SK-N-SH (cell line): ENCODE measurements at regions not wholly inside any gene's neighbourhood (a gene's known extent, or its start where the extent isn't known, plus 50 kb on each side); places are given as distances from the start of the nearest gene placed in this dataset.

Experiments
- CTCF ChIA-PET: fragments of 300-600, 350-600 bp; formaldehyde crosslinking; extraction: SDS; loops from one replicate; lab custom pipeline; 2021; lab: Yijun Ruan, JAX
- POLR2A ChIA-PET: fragments of 350-600 bp; sonication (Branson Sonifier 250); formaldehyde crosslinking; extraction: SDS; loops from one replicate; lab custom pipeline; 2020; ENCODE audit warnings: antibody characterized with exemption, inconsistent platforms; lab: Yijun Ruan, JAX
- DNase-seq: peaks from one replicate; pipeline ENCODE4 v3.0.0; 2012
- H2AFZ ChIP-seq: fragments of 200-600 bp; sonication (generic); 2 replicates; pipeline ENCODE4 v1.8.1; 2016; ENCODE audit warnings: antibody characterized with exemption, mild to moderate bottlenecking, low read depth
- H3F3A ChIP-seq: fragments of 200-600 bp; sonication (generic); replicated peaks from 2 replicates; pipeline ENCODE3; 2016; ENCODE audit warnings: antibody characterized with exemption, mild to moderate bottlenecking; ENCODE audit not compliant: insufficient read depth
- H3K27ac ChIP-seq, 2 experiments: fragments of 200-500 bp in 1 of 2; fragments of 200-600 bp in 1 of 2; sonication (Bioruptor generic) in 1 of 2; sonication (generic), shearing (Covaris generic) in 1 of 2; 2 replicates each; pipeline versions ENCODE4 v1.5.1 to v1.6.1; 2014 to 2016; ENCODE audit warnings: low read depth in 2 of 2, inconsistent platforms in 1 of 2, low read length in 1 of 2, mild to moderate bottlenecking in 1 of 2, mixed read lengths in 1 of 2
- H3K27me3 ChIP-seq: fragments of 200-600 bp; sonication (generic), shearing (Covaris generic); 2 replicates; pipeline ENCODE4 v1.6.1; 2016; ENCODE audit warnings: mixed run types; ENCODE audit not compliant: insufficient read depth
- H3K36me3 ChIP-seq, 2 experiments: fragments of 200-500 bp in 1 of 2; fragments of 200-600 bp in 1 of 2; sonication (Bioruptor generic) in 1 of 2; sonication (generic) in 1 of 2; replicated peaks in 1 of 2; 2 replicates each; pipeline versions ENCODE3 to v1.5.1; 2014 to 2016; ENCODE audit warnings: low read length in 1 of 2, mild to moderate bottlenecking in 1 of 2; ENCODE audit not compliant: insufficient read depth in 2 of 2, control insufficient read depth in 1 of 2
- H3K4me1 ChIP-seq, 2 experiments: fragments of 200-500 bp in 1 of 2; fragments of 200-600 bp in 1 of 2; sonication (Bioruptor generic) in 1 of 2; sonication (generic), shearing (Covaris generic) in 1 of 2; 2 replicates each; pipeline versions ENCODE4 v1.5.1 to v1.6.1; 2014 to 2016; ENCODE audit warnings: low read depth in 1 of 2, low read length in 1 of 2, mixed run types in 1 of 2; ENCODE audit not compliant: insufficient read depth in 2 of 2, control insufficient read depth in 1 of 2
- H3K4me2 ChIP-seq: fragments of 200-600 bp; sonication (generic), shearing (Covaris generic); 2 replicates; pipeline ENCODE4 v1.6.1; 2017; ENCODE audit warnings: mixed run types
- H3K4me3 ChIP-seq, 2 experiments: fragments of 200-500 bp in 1 of 2; fragments of 200-600 bp in 1 of 2; sonication (Bioruptor generic) in 1 of 2; sonication (generic), shearing (Covaris generic) in 1 of 2; 2 replicates each; pipeline versions ENCODE4 v1.5.1 to v1.8.1; 2014 to 2016; ENCODE audit warnings: low read depth in 2 of 2, inconsistent platforms in 1 of 2, low read length in 1 of 2, mild to moderate bottlenecking in 1 of 2, mixed read lengths in 1 of 2, moderate library complexity in 1 of 2
- H3K79me2 ChIP-seq: fragments of 200-600 bp; sonication (generic); 2 replicates; pipeline ENCODE4 v1.8.1; 2017; ENCODE audit warnings: mild to moderate bottlenecking; ENCODE audit not compliant: insufficient read depth
- H3K9ac ChIP-seq: fragments of 200-600 bp; sonication (generic); 2 replicates; pipeline ENCODE4 v1.6.1; 2017; ENCODE audit warnings: mixed run types
- H3K9me2 ChIP-seq: fragments of 200-600 bp; sonication (generic); 2 replicates; pipeline ENCODE4 v1.6.1; 2017; ENCODE audit warnings: mixed run types
- H3K9me3 ChIP-seq: fragments of 200-600 bp; sonication (generic); 2 replicates; pipeline ENCODE4 v1.6.1; 2017; ENCODE audit warnings: mixed run types, mild to moderate bottlenecking, moderate library complexity
- H4K20me1 ChIP-seq: fragments of 200-600 bp; sonication (generic); 2 replicates; pipeline ENCODE4 v1.6.1; 2017; ENCODE audit warnings: mild to moderate bottlenecking, mixed run types; ENCODE audit not compliant: insufficient read depth
- CHD2 ChIP-seq: fragments of 150-350 bp; IDR thresholded peaks from 2 replicates; pipeline ENCODE4 v1.6.1; 2018; ENCODE audit warnings: low read length; ENCODE audit not compliant: partially characterized antibody
- EP300 ChIP-seq, 2 experiments: IDR thresholded peaks; 2 replicates each; pipeline versions ENCODE4 v1.4.0 to v1.6.1; 2012; ENCODE audit warnings: borderline replicate concordance in 1 of 2, low read depth in 1 of 2, low read length in 1 of 2
- EZH2phosphoT487 ChIP-seq: fragments of 200-600 bp; sonication (generic); IDR thresholded peaks from 2 replicates; pipeline ENCODE4 v1.6.1; 2017; ENCODE audit warnings: low read depth, mixed run types, mild to moderate bottlenecking, antibody characterized with exemption, moderate library complexity, borderline replicate concordance
- FOSL2 ChIP-seq: IDR thresholded peaks from 2 replicates; pipeline ENCODE4 v1.4.0; 2012; ENCODE audit warnings: low read depth, mild to moderate bottlenecking, moderate library complexity, borderline replicate concordance
- FOXM1 ChIP-seq: IDR thresholded peaks from 2 replicates; pipeline ENCODE4 v1.4.0; 2012; ENCODE audit warnings: low read depth, mild to moderate bottlenecking
- GATA2 ChIP-seq: sonication (generic); formaldehyde crosslinking; IDR thresholded peaks from 2 replicates; pipeline ENCODE4 v1.5.0; 2020; ENCODE audit warnings: mild to moderate bottlenecking, missing genetic modification reagents
- MEF2A ChIP-seq: IDR thresholded peaks from 2 replicates; pipeline ENCODE4 v1.4.0; 2012; ENCODE audit warnings: low read depth, borderline replicate concordance
- MXI1 ChIP-seq: IDR thresholded peaks from 2 replicates; pipeline ENCODE4 v1.6.1; 2012; ENCODE audit warnings: mild to moderate bottlenecking, low read depth, low read length, improper control_type of control experiment
- POLR2AphosphoS5 ChIP-seq: IDR thresholded peaks from 2 replicates; pipeline ENCODE4 v1.6.1; 2012; ENCODE audit warnings: low read depth, low read length
- RCOR1 ChIP-seq: fragments of 150-350 bp; IDR thresholded peaks from 2 replicates; pipeline ENCODE4 v1.6.1; 2017; ENCODE audit warnings: antibody characterized with exemption, low read length
- RFX5 ChIP-seq: IDR thresholded peaks from 2 replicates; pipeline ENCODE4 v1.6.1; 2012; ENCODE audit warnings: mild to moderate bottlenecking, improper control_type of control experiment, low read length
- SIN3A ChIP-seq: IDR thresholded peaks from 2 replicates; pipeline ENCODE4 v1.6.1; 2012; ENCODE audit warnings: low read depth, mild to moderate bottlenecking, low read length, moderate library complexity, borderline replicate concordance
- TEAD4 ChIP-seq: IDR thresholded peaks from 2 replicates; pipeline ENCODE4 v1.4.0; 2012; ENCODE audit warnings: mild to moderate bottlenecking, borderline replicate concordance; ENCODE audit not compliant: insufficient read depth
- USF2 ChIP-seq: fragments of 150-350 bp; IDR thresholded peaks from 2 replicates; pipeline ENCODE4 v1.6.1; 2017; ENCODE audit warnings: antibody characterized with exemption, low read length, low read depth, borderline replicate concordance
- WGBS: methylation state at CpG from one replicate; pipeline ENCODE4 v1.1.6; 2017; ENCODE audit warnings: low lambda C conversion rate; 5-methylcytosine and 5-hydroxymethylcytosine counted together
- TF ChIP-seq, protein P1 (sequence below): IDR thresholded peaks from 2 replicates; pipeline ENCODE4 v1.6.1; 2012; ENCODE audit warnings: mild to moderate bottlenecking, low read depth, low read length, moderate library complexity

GRCh38 chr1:4207842-4208692 is 308.0 kb upstream of the C1orf174 start:
- CTCF ChIA-PET, result no interaction called here
- 22% methylated on average over 7 of the region's 10 CpGs for WGBS

More at GRCh38 chr1:4207842-4208692, 308.0 kb upstream of the C1orf174 start:
- no peaks in the 10 kb centered on the region for H3K27me3 ChIP-seq
- H3K27ac ChIP-seq, result no peak overlapping the region
- no peak for DNase-seq
- H3K4me1 ChIP-seq, result no peaks in the 10 kb centered on the region
- H3K4me3 ChIP-seq, result no peak overlapping the region
- no peaks in the 10 kb centered on the region for H3K9me2 ChIP-seq
- POLR2A ChIA-PET, result no interaction called here
- H3K9ac ChIP-seq, result no peak overlapping the region
- H3K36me3 ChIP-seq, result no peaks in the 10 kb centered on the region
- no peaks in the 10 kb centered on the region for H4K20me1 ChIP-seq
- H3K4me2 ChIP-seq, result no peak overlapping the region
- H3F3A ChIP-seq, result no peaks in the 10 kb centered on the region
- H2AFZ ChIP-seq, result no peak overlapping the region
- TF ChIP-seq FOSL2 (no peak), FOXM1 (no peak), USF2 (no peak), RCOR1 (no peak), POLR2AphosphoS5 (no peak), MEF2A (no peak), TEAD4 (no peak), EP300 (IDR thresholded peaks at IDR 0.05; ENCODE audit: borderline replicate concordance in 1 of 2, low read depth in 1 of 2, low read length in 1 of 2) (no peak), RFX5 (no peak), EZH2phosphoT487 (no peak), GATA2 (CRISPR knock-in tag) (no peak), CHD2 (no peak), MXI1 (no peak), SIN3A (no peak)
- TF ChIP-seq, protein P1, sequence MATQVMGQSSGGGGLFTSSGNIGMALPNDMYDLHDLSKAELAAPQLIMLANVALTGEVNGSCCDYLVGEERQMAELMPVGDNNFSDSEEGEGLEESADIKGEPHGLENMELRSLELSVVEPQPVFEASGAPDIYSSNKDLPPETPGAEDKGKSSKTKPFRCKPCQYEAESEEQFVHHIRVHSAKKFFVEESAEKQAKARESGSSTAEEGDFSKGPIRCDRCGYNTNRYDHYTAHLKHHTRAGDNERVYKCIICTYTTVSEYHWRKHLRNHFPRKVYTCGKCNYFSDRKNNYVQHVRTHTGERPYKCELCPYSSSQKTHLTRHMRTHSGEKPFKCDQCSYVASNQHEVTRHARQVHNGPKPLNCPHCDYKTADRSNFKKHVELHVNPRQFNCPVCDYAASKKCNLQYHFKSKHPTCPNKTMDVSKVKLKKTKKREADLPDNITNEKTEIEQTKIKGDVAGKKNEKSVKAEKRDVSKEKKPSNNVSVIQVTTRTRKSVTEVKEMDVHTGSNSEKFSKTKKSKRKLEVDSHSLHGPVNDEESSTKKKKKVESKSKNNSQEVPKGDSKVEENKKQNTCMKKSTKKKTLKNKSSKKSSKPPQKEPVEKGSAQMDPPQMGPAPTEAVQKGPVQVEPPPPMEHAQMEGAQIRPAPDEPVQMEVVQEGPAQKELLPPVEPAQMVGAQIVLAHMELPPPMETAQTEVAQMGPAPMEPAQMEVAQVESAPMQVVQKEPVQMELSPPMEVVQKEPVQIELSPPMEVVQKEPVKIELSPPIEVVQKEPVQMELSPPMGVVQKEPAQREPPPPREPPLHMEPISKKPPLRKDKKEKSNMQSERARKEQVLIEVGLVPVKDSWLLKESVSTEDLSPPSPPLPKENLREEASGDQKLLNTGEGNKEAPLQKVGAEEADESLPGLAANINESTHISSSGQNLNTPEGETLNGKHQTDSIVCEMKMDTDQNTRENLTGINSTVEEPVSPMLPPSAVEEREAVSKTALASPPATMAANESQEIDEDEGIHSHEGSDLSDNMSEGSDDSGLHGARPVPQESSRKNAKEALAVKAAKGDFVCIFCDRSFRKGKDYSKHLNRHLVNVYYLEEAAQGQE, result no peak
- H3K9me3 ChIP-seq, result no peaks in the 10 kb centered on the region
- H3K79me2 ChIP-seq, result no peaks in the 10 kb centered on the region
